Stimulated activated effector memory CD8-positive, alpha-beta T cell treated with anti-CD3 and anti-CD28 coated beads, Interleukin-12 subunit alpha, Interleukin-12 subunit beta, amount 100 ng/mL, for 72 hours (primary cell): ENCODE measurements at regions not wholly inside any gene's neighbourhood (a gene's known extent, or its start where the extent isn't known, plus 50 kb on each side); places are given as distances from the start of the nearest gene placed in this dataset.

ENCODE experiments used
- ATAC-seq: fragments of 150-1000 bp; cut with Tn5 transposase; 2 replicates; pipeline ENCODE4 v1.10.0; 2021
- DNase-seq, 2 donors: peaks; one replicate each; pipeline ENCODE4 v3.0.0; 2021 to 2022; ENCODE audit warnings: low spot score in 2 of 2
- H3K27ac Mint-ChIP-seq: one replicate; pipeline ENCODE4 v1.8.0; 2022; ENCODE audit warnings: mild to moderate bottlenecking, mixed read lengths
- H3K36me3 Mint-ChIP-seq: one replicate; pipeline ENCODE4 v1.8.0; 2022; ENCODE audit warnings: mild to moderate bottlenecking, mixed read lengths
- H3K4me1 Mint-ChIP-seq: one replicate; pipeline ENCODE4 v1.8.0; 2022; ENCODE audit warnings: mixed read lengths
- H3K4me3 Mint-ChIP-seq: one replicate; pipeline ENCODE4 v1.8.0; 2022; ENCODE audit warnings: mild to moderate bottlenecking, mixed read lengths
- H3K9me3 Mint-ChIP-seq: one replicate; pipeline ENCODE4 v1.8.0; 2022; ENCODE audit warnings: mixed read lengths

GRCh38 chr20:60986506-60987156, 265.4 kb upstream of the CDH4 start:
- no peak overlapping the region for H3K4me3 Mint-ChIP-seq
- no peaks in the 10 kb centered on the region for H3K36me3 Mint-ChIP-seq
- no peak overlapping the region for H3K27ac Mint-ChIP-seq
- no peaks in the 10 kb centered on the region for H3K9me3 Mint-ChIP-seq
- H3K4me1 Mint-ChIP-seq = no peaks in the 10 kb centered on the region
- no peak for ATAC-seq
- DNase-seq = no peak

- DNase-seq (no peak), ATAC-seq (no peak)
- no peaks in the 10 kb centered on the region for H3K9me3 Mint-ChIP-seq
- H3K27ac Mint-ChIP-seq = no peak overlapping the region
- H3K36me3 Mint-ChIP-seq = no peaks in the 10 kb centered on the region
- no peaks in the 10 kb centered on the region for H3K4me1 Mint-ChIP-seq
- H3K4me3 Mint-ChIP-seq = no peak overlapping the region
These were observed 262.0 kb upstream of the CDH4 start for GRCh38 chr20:60990061-60990460.

- no peaks in the 10 kb centered on the region for H3K4me1 Mint-ChIP-seq
- no peaks in the 10 kb centered on the region for H3K36me3 Mint-ChIP-seq
- no peak overlapping the region for H3K4me3 Mint-ChIP-seq
- H3K27ac Mint-ChIP-seq = no peak overlapping the region
- H3K9me3 Mint-ChIP-seq = no peaks in the 10 kb centered on the region
- DNase-seq (no peak), ATAC-seq (no peak)
These were observed 261.4 kb upstream of the CDH4 start for GRCh38 chr20:60990643-60991042.

GRCh38 chr20:60993433-60994044, 258.5 kb upstream of the CDH4 start:
- no peak for ATAC-seq
- Mint-ChIP-seq H3K4me1 (no peaks in the 10 kb centered on the region), H3K4me3 (no peak overlapping the region), H3K27ac (no peak overlapping the region), H3K9me3 (no peaks in the 10 kb centered on the region), H3K36me3 (no peaks in the 10 kb centered on the region)
- no peak for DNase-seq

GRCh38 chr20:60999250-60999649, 252.8 kb upstream of the CDH4 start:
- DNase-seq (no peak), ATAC-seq (no peak)
- Mint-ChIP-seq H3K4me1 (no peaks in the 10 kb centered on the region), H3K9me3 (no peaks in the 10 kb centered on the region), H3K4me3 (no peak overlapping the region), H3K36me3 (no peaks in the 10 kb centered on the region), H3K27ac (no peak overlapping the region)

- H3K4me3 Mint-ChIP-seq = no peak overlapping the region
- no peaks in the 10 kb centered on the region for H3K9me3 Mint-ChIP-seq
- no peaks in the 10 kb centered on the region for H3K36me3 Mint-ChIP-seq
- no peak for ATAC-seq
- H3K27ac Mint-ChIP-seq = no peak overlapping the region
- no peak for DNase-seq
- no peaks in the 10 kb centered on the region for H3K4me1 Mint-ChIP-seq
These were observed 250.0 kb upstream of the CDH4 start for GRCh38 chr20:61002090-61002489.

GRCh38 chr20:61014491-61014890, 237.6 kb upstream of the CDH4 start:
- Mint-ChIP-seq H3K27ac (no peak overlapping the region), H3K9me3 (peaks cover 10% of the 10 kb centered on the region), H3K4me1 (no peaks in the 10 kb centered on the region), H3K36me3 (no peaks in the 10 kb centered on the region), H3K4me3 (no peak overlapping the region)
- DNase-seq = no peak
- ATAC-seq = no peak

GRCh38 chr20:61015602-61016001, 236.5 kb upstream of the CDH4 start:
- no peak for ATAC-seq
- Mint-ChIP-seq H3K36me3 (no peaks in the 10 kb centered on the region), H3K27ac (no peak overlapping the region), H3K4me1 (no peaks in the 10 kb centered on the region), H3K9me3 (peaks cover 10% of the 10 kb centered on the region), H3K4me3 (no peak overlapping the region)
- DNase-seq = no peak

- ATAC-seq (no peak), DNase-seq (no peak)
- peaks cover 10% of the 10 kb centered on the region for H3K9me3 Mint-ChIP-seq
- no peaks in the 10 kb centered on the region for H3K36me3 Mint-ChIP-seq
- H3K4me1 Mint-ChIP-seq = no peaks in the 10 kb centered on the region
- H3K27ac Mint-ChIP-seq = no peak overlapping the region
- no peak overlapping the region for H3K4me3 Mint-ChIP-seq
These were observed 232.7 kb upstream of the CDH4 start for GRCh38 chr20:61019322-61019721.

GRCh38 chr20:61023612-61024011, 228.4 kb upstream of the CDH4 start:
- no peak for ATAC-seq
- DNase-seq = no peak
- no peaks in the 10 kb centered on the region for H3K36me3 Mint-ChIP-seq
- H3K27ac Mint-ChIP-seq = no peak overlapping the region
- no peaks in the 10 kb centered on the region for H3K4me1 Mint-ChIP-seq
- peaks cover 9% of the 10 kb centered on the region for H3K9me3 Mint-ChIP-seq
- H3K4me3 Mint-ChIP-seq = no peak overlapping the region

- Mint-ChIP-seq H3K9me3 (peaks cover 4% of the 10 kb centered on the region), H3K4me3 (no peak overlapping the region), H3K27ac (no peak overlapping the region), H3K4me1 (no peaks in the 10 kb centered on the region), H3K36me3 (no peaks in the 10 kb centered on the region)
- ATAC-seq = no peak
- no peak for DNase-seq
These were observed 227.7 kb upstream of the CDH4 start for GRCh38 chr20:61024390-61024789.

GRCh38 chr20:61025536-61025935, 226.5 kb upstream of the CDH4 start:
- no peak for DNase-seq
- H3K4me3 Mint-ChIP-seq = no peak overlapping the region
- H3K9me3 Mint-ChIP-seq = peaks cover 4% of the 10 kb centered on the region
- ATAC-seq = no peak
- H3K27ac Mint-ChIP-seq = no peak overlapping the region
- no peaks in the 10 kb centered on the region for H3K4me1 Mint-ChIP-seq
- H3K36me3 Mint-ChIP-seq = no peaks in the 10 kb centered on the region

- ATAC-seq (no peak), DNase-seq (no peak)
- H3K36me3 Mint-ChIP-seq = no peaks in the 10 kb centered on the region
- H3K27ac Mint-ChIP-seq = no peak overlapping the region
- H3K4me1 Mint-ChIP-seq = no peaks in the 10 kb centered on the region
- no peak overlapping the region for H3K4me3 Mint-ChIP-seq
- peaks cover 4% of the 10 kb centered on the region for H3K9me3 Mint-ChIP-seq
These were observed 225.9 kb upstream of the CDH4 start for GRCh38 chr20:61026173-61026572.

- ATAC-seq (no peak), DNase-seq (no peak)
- no peak overlapping the region for H3K27ac Mint-ChIP-seq
- no peaks in the 10 kb centered on the region for H3K36me3 Mint-ChIP-seq
- peaks cover 4% of the 10 kb centered on the region for H3K9me3 Mint-ChIP-seq
- H3K4me1 Mint-ChIP-seq = no peaks in the 10 kb centered on the region
- no peak overlapping the region for H3K4me3 Mint-ChIP-seq
These were observed 225.3 kb upstream of the CDH4 start for GRCh38 chr20:61026731-61027130.

GRCh38 chr20:61027218-61027617, 224.8 kb upstream of the CDH4 start:
- Mint-ChIP-seq H3K4me1 (no peaks in the 10 kb centered on the region), H3K27ac (no peak overlapping the region), H3K4me3 (no peak overlapping the region), H3K9me3 (peaks cover 4% of the 10 kb centered on the region), H3K36me3 (no peaks in the 10 kb centered on the region)
- ATAC-seq (no peak), DNase-seq (no peak)

- Mint-ChIP-seq H3K4me1 (no peaks in the 10 kb centered on the region), H3K36me3 (no peaks in the 10 kb centered on the region), H3K27ac (no peak overlapping the region), H3K9me3 (peaks cover 4% of the 10 kb centered on the region), H3K4me3 (no peak overlapping the region)
- ATAC-seq = no peak
- DNase-seq = no peak
These were observed 221.9 kb upstream of the CDH4 start for GRCh38 chr20:61030130-61030529.
